IPS-NIHi11 (cell line): ENCODE measurements at regions not wholly inside any gene's neighbourhood (a gene's known extent, or its start where the extent isn't known, plus 50 kb on each side); places are given as distances from the start of the nearest gene placed in this dataset.

ENCODE experiments used
- DNase-seq: peaks from one replicate; pipeline ENCODE4 v3.0.0; 2012; ENCODE audit warnings: mixed read lengths, low spot score

DNA sequence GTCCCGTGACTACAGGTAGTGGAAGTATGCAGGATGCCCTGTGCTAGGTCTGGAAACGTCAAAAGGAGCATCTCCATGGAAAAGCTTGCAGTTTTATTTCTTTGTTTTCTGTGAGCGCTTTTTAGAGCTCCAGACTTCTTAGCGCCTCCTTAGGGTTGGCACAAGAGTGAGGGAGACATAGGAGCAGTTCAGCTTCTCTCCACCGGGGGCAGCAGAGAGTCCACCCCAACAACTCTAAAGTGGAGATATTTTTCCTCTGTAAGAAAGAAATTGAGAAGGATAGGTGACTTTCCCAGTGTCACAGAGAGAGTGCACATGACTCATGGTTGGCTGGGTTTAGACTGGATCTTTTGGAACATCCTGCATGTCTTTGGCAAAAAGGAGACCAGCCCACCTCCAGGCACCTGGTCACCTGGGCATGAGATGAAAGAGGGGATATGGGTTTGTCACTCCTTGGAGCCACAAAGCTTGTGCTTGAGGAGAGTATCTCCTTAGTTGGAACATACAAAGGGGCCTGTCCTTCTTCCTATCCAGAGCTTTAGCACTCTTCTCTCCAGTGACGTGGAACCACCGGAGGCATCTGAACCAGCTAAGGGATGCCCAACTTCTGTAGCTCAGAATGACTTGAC, 637.7 kb downstream of the SEMA5A start:
- peak; percentile 66 for DNase-seq

DNA sequence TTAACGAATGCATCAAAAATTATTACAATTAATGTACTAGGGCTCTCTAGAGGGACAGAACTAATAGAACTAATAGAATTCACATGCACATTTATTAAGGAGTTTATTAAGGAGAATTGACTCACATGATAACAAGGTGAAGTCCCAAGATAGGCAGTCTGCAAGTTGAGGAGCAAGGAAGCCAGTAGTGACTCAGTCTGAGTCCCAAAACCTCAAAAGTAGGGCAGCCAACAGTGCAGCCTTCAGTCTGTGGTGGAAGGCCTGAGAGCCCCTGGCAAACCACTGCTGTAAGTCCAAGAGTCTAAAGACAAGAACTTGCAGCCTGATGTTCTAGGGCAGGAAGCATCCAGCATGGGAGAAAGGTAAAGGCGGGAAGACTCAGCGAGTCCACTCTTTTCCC, 633.8 kb downstream of the SEMA5A start:
- DNase-seq = no peak

DNA sequence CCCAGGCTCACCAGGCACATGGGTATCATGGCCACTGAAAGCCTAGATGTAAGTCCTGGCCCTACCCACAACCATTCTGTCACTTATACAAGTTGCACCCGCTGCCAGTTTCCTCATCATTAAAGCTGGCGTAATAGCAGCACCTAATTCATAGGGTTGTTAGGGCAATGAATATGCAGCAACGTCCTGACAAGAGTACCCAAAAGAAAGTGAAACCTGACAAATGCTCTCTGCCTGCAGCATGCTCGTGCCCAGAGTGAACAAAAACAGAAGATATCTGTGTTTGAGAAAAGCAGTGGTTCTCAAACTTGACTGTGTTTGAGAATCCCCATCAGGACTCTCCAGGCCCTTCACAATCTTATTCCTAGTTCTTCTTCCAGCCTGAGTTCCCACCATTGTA, 632.4 kb downstream of the SEMA5A start:
- DNase-seq = no peak

DNA sequence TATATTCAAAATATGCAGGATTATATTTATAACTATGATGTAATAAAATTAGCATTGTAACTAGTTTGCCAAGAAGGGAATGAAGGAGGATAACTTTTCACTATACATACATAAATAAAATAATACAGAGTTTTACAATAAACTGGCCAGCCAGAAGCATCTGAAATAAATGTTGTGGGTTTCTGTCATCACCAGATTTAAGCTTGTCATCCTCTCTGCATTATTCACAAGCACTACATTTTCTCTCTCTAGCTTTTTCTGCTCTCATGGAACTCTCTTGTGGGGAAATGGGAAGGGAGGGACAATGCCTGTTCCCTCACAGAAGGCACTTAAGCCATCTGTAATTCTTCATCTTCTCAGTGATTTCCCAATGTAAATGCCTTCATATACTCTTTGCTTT, 626.8 kb downstream of the SEMA5A start:
- no peak for DNase-seq

DNA sequence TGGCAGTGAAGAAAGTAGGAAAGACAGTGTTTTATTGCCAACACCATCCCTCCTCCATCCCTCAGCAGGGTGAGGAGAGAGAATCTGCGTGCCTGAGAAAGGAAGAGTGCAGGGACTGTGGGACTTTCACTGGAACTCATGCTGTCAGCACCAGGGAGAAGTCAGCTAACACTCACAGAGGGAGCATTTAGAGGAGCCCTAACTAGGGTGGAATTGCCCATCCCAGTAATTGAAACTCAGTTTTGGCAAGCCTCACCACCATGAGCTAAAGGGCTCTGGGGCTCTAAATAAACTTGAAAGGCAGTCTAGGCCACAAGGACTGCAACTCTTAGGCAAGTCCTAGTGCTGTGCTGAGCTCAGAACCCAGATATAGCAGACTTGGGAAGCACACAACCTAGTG, 622.3 kb downstream of the SEMA5A start:
- no peak for DNase-seq

DNA sequence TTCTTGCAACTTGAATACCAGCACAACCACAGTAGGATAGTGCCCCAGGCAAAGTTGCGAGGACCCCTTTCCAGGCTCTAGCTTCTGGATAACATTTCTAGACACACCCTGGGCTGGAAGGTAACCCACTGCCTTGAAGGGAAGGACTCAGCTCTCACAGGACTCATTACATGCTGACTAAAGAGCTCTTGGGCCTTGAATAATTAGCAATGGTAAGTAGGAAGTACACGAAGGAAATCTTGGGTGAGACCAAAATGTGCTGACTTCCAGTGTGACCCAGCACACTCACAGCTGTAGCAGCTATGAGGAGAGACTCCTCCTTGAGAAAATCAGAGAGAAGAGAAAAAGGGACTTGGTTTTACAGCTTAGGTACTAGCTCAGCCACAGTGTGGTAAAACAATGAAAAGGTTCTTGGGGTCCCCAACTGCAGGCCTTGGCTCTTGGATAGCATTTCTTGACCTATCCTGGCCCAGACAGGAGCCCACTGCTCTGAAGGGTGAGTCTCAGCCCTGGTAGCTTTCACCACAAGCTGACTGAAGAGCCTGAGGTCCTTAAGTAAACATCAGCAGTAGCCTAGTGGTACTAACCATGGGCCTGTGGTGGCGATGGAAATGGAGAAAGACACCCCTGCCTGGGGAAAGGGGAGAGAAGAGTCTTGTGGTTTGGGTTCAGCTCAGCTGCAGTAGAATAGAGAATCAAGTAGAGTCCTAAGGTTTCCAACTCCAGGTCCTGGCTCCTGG, 621.7 kb downstream of the SEMA5A start:
- DNase-seq = no peak

DNA sequence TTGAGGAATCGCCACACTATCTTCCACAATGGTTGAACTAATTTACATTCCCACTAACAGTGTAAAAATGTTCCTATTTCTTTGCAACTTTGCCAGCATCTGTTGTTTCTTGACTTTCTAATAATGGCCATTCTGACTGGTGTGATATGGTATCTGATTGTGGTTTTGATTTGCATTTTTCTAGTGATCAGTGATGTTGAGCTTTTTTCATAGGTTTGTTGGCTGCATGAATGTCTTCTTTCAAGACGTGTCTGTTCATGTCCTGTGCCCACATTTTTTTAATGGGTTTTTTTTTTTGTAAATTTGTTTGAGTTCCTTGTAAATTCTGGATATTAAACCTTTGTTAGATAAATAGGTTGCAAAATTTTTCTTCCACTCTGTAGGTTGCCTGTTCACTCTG, 615.9 kb downstream of the SEMA5A start:
- DNase-seq = no peak

DNA sequence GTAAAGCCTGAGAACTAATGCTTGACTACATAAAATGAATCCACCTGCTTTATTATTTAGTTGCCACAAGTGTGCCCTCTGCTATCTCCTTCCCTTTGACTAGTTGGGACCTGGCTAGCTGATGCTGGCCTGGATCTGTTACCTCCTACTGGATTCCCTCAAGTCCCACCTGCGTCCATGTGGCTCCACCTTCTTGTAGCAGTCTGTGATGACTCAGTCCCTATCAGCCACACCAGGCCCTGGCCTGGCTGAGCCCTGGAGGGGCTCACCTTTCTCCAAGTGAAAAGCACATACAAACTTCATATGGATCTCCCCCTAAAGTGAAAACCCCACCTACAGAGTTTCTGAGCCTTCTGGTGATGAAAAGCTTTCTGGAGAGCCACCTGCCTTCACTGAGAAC, 611.4 kb downstream of the SEMA5A start:
- no peak for DNase-seq

DNA sequence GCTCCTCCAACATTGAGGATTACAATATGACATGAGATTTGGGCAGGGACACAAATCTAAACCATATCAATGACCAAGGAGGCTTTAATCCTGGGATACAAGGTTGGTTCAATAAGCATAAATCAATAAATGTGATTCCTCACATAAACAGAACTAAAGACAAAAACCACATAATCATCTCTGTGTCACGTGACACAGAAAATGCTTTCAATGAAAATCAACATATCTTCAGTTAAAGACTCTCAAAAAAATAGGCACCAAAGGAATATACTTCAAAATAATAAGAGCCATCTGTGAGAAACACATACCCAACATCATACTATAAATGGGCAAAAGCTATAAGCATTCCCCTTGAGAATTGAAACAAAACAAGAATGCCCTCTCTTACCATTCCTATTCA, 604.9 kb downstream of the SEMA5A start:
- no peak for DNase-seq

DNA sequence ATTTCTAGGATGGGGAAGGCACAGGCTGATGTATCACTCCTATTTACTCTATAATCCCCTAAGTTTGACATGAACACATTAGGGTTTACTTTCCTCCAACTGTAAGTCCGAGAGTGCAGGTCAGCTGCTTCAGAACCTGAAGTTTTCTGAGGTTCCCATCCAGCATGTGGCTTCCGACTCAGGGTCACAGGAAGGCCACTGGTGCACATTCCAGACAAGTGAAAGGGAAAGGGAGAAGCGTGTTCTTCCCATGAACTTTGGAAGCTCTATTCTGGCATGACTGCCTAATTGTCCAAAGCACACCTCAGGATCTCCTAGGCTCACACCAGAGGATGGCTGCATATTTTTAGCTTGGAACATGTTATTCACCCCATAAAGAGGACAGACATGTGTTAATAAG, 602.6 kb downstream of the SEMA5A start:
- DNase-seq = no peak

DNA sequence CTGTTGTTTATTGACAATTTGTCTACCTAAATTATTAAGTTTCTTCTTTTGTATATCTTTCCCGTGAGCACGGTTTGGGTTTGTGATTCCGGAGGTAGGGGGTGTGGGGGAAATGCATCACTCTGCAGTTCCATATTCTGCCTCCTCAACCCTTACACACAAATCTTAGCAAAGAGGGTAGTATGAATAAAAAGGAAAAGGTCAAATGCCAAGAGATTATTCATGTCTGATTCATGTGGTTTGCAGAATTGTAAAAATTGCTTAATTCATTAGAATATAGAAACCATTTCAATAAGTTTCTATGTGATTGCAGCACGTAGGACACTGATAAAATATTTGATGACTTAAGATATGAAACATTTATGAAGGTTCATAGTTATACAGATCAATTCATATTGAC, 601.9 kb downstream of the SEMA5A start:
- no peak for DNase-seq

DNA sequence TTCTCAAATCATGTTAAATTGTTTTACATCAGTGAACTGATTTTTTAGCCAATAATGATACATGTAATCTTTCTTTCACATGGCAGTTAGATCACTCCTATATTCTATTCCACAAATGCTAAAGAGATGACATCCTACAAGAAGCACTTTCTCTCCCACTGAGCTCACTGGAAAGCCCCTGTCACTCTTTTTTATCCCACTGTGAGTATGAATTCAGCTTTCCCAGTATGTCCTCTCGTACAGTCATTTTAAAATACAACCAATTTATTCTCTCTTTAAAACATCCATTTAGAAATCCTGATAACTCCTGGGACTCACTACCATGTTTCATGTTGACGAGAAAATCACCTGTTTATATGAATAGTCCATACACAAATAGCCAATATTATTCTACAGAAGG, 599.9 kb downstream of the SEMA5A start:
- no peak for DNase-seq

DNA sequence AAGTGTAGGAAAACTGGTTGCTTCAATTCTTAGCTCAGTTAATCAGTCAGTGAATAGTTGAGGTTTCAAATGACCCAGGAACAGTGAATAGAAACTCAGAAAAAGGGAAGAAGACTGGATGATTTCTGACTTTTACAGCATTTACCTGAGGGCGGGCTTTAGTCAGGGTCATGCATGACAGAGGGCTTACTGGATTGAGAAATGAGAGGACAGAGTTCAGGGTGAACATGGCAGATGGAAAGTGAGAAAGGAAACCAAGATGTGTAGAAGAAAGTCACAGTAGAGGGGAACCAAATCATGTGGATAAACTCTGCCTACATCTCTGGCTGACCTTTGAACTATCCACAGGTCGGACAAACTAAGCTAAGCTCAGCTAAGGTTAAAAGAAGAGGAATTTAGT, 596.0 kb downstream of the SEMA5A start:
- DNase-seq = no peak

DNA sequence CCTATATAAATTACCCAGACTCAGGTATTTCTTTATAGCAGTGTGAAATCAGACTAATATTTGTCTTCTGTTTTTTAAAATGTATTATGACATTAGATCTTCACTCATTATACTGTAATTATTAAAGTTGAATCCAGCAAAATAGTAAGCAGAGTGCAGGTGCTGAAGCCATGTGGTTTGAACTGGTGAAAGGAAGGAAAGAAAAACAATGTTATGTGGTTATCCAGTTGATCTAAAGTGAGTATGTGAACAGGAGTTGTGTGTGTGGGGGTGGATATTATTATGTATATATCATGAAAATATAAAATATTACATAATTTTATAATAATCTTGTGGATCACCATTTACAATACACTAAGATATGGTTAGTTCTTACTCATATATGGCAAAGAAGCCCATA, 593.7 kb downstream of the SEMA5A start:
- DNase-seq = no peak

DNA sequence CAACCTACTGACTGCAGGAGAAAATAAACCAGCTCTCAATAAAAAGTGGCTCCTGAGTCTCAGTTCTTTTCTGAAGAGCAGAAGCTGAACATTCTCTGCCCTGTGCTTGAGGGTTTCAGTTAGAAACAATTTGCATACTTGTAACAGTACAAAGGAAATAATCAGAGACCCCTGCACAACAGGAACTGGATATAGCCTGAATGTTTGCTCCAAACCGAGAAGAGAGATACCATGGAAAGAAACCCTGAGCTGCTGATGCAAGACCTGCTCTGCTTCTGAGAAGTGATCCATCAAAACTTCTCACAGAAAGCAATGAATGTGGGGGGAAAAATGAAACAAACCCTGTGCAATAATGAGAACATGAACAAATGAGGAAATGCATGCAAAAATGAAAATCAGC, 592.9 kb downstream of the SEMA5A start:
- DNase-seq = no peak

DNA sequence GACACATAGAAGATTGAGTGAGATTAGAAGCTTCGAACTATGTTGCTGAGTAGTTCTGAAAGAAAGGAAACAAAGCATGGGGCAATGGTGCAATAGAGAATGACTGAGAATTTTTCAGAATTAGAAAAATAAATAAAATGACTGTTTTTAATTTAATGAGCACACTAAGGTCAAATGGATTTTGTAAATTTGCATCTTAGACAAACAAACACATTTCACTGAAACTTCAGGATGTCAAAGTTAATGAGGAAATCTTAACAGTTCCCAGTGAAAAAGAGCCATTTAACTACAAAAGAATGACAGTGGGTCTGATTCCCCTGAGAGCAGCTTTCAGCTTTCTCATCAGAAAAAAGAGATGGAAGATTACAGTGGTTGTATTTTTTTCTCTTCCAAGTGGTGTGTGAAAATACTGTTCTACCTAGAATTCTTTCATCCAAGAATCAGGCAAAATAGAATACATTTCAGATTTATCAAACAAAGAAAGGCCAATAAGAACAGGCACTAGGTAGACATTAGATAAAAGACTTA, 591.9 kb downstream of the SEMA5A start:
- DNase-seq = no peak

DNA sequence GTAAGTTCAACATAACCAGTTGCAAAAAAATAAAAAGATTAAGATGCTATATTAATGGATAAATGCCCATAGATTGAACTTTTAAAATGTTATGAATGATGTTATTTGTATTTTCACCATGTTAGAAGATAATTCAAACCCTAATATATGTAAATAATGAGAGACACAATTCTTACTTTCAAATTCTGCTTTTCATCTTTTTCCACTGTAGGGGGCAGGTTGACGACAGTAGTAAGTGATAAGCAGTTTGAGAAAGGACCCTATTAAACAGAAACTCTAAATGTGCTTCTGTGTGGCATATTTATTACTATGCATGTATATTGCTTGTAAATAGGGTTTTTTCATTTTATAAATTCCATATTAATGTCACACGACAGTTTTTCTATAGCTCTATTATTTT, 591.1 kb downstream of the SEMA5A start:
- DNase-seq = no peak

DNA sequence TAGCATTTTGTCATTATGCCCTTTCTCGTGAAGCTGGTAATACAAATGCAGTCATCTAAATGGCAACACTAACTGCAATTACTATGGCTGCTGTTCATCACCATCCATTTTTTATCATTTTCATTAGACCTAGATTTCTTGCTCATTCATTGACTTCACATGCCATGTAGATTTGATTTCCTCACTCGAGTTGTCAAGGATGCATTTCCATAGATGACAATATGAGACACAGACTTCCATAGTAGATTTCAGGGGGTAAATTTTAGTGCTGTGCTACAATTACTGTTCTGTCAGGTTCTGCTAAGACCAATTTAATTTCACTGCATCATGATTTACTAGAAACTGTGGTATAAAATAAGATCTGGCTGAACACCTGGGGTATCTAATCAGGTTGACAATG, 589.2 kb downstream of the SEMA5A start:
- no peak for DNase-seq

DNA sequence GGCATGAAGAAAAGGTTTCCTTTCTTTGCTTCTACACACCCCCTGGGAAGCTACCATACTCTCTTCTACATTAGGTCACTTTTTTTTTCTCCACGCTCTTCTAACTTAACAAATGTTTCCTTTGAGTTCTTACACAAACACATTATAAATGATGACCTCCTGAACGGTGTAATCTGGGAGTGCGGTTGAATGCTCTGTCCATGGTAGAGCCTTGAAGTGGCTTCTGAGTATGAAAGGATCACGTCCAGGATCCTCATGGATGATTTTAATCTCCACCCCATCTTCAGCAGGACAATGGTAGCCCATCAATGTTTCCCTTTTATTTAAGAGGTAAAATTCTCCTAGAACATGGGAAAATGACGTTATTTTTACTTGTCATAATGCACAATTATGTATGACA, 587.3 kb downstream of the SEMA5A start:
- no peak for DNase-seq

DNA sequence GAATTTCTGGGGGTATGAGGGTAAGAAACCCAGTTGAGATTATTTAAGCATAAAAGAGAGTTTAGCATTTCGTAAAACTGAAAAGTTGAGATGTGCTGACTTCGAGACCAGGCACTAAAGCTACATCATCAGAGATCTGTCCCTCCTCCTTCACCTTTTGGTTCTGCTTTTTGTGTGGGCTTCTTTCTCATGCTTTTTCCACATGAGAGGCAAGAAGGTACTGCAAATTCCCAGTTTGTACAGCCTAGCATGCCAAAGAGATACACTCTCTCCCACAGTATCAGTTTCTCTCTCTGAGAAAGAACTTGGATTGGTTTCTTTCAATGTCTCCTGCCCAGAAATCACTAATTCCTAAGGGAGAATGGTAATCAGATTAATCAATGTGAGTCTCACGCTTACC, 584.7 kb downstream of the SEMA5A start:
- no peak for DNase-seq

DNA sequence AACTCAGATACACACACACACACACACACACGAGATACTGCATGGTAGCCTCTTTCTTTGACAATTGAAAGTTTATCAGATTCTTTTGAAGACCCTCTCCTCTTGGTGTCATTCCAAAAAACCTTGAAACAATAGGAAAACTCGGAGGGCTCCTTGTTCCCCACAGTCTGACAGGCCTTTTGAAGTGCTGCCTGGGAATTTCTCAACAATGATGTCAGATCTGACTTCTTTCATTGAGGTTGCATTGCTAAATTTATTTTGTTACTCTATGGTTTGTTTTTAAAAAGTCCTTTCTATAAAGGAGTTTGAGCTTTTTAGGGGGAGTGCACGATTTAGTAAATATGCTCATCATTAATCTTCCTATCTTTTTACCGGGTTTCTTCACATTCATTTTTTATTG, 583.9 kb downstream of the SEMA5A start:
- DNase-seq = no peak

DNA sequence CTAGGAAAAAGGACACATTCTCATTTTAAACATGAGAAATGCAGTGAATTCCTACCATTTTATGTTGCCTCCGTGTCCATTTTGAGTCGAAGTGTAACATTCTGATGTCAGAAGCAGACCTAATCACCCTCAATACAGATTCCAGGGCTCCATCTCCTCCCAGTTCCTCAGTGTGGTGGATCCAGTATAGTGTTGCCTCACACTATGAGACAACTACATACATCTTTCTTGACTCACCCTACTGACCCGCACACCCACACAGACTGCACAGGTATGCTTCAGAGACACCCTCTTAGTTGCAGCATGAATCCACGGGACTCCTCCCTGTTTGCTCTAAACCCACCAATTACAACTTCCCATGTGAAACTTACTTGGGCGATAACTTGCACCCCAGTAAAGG, 564.9 kb downstream of the SEMA5A start:
- no peak for DNase-seq

DNA sequence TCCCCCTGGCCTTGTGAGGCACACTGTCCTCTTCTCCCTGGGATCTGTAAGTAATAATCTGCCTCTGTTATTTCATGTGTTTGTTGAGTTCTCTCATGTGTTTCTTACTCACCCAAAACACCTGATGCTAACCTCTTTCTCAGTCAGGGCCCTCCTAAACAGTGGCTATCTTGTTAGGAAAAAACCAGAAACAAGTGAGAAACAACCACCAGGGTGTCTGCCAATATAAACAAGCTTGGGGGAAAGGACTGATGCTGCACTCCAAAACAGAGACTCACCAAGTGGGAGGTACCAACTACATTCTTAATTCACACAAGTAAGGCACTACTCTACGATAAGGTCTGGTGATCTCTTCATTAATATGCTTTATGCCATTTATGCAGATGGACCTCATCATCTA, 564.4 kb downstream of the SEMA5A start:
- DNase-seq = no peak

DNA sequence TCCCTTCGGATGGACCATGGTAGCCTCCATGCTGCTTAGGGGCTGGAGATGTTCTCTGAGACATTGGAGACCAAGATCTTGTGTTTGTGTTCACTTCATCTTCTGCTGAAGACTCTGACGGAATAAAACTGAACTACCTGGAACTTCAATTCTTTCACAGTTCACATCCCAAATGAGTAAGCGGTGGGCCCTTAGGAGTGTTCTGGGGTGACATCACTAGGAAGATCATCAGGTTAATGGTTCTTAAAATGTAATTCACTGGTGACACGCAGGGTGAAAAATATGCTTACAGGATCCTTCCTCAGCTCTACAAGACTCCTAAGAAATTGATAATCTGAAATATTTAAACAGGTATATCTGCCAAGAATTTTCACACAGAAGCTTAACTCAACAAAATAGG, 561.5 kb downstream of the SEMA5A start:
- DNase-seq = no peak
